Right ventricle myocardium inferior (tissue), 1 donor: ENCODE measurements at regions not wholly inside any gene's neighbourhood (a gene's known extent, or its start where the extent isn't known, plus 50 kb on each side); places are given as distances from the start of the nearest gene placed in this dataset.
"Not testable (repeated sequence)": the region's sequence is repeated elsewhere in the genome, so short reads cannot be mapped to it uniquely, and the experiment has no call there.

ENCODE experiments used
- ATAC-seq: fragments of 200-7000 bp; cut with Tn5 transposase; one replicate; pipeline ENCODE4 v1.9.1; 2020; ENCODE audit warnings: mild to moderate bottlenecking, moderate library complexity
- DNase-seq: peaks from one replicate; pipeline ENCODE4 v3.0.0; 2021; ENCODE audit errors: missing footprints
- intact Hi-C: fragments of 100-400 bp; cut with DNase I; formaldehyde crosslinking; loops from one replicate; pipeline ENCODE4 v1.11.0; 2022
- donor health status: DM: no; HTN: yes; CAD: no; lungs with severe emphysema.

DNA sequence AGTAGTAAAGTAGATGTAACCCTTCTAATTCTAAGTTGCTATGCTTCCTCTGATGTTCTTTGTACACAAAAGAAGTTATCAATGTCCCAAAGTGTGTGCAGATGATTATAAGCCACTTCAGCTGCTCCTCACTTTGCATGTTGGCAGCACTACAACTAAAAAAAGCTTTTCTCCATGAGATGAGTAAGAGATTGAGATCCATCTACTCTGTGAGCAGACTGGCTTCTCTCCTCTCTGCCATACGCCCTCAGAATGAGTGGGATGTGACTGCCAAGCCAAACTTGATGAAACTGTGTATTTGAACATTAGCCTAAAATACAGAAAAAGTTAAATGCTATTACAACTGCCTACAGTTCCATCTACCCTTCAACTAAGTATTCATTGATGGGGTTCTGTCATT, 102.9 kb upstream of the ETV1 start:
- intact Hi-C loops: no loop called here
- ATAC-seq (no peak), DNase-seq (no peak)

DNA sequence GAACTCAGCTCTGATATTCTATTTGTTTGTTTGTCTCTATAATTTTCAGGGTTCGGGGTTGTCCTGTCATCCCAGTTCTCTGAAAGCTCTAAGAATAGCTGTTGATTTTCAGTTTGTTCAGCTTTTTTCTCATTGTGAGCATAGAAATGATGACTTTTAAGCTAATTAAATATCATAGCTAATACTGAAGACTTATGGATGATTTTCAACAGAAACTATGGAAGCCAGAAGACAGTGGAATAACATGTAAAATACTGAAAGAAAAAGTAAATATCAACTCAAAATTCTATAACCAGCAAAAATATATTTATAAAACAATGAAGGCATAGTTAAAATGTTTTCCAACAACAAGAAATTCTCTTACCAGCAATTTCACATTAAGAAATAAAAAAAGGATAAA, 96.4 kb upstream of the ETV1 start:
- DNase-seq (no peak), ATAC-seq (no peak)
- intact Hi-C loops: no loop called here

GRCh38 chr7:14083761-14084160, 94.3 kb upstream of the ETV1 start:
- intact Hi-C loops: no loop called here
- ATAC-seq: no peak
- no peak for DNase-seq

DNA sequence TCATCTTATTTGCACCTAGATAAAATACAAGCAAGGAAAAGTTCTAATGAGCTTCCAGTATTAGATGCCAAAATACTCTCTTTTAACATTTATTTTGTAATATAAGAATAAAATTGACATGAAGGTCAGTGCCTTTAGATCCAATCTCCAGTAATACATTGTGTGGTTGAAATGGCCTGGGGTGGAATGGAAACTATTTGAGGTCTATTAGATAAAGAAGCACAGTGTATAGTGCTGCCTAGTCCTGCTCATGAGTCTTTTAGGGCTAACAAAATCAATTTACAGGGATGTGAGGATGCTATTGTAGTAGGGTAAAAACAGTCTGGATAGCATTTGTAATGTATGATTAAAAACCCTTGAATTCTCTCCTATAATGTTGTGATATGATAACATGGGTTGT, 84.5 kb upstream of the ETV1 start:
- ATAC-seq: no peak
- no peak for DNase-seq
- intact Hi-C loops: loop anchor here (5.0 kb wide), 1 partner anchor 82 kb away; no protein-coding TSS in a partner anchor

DNA sequence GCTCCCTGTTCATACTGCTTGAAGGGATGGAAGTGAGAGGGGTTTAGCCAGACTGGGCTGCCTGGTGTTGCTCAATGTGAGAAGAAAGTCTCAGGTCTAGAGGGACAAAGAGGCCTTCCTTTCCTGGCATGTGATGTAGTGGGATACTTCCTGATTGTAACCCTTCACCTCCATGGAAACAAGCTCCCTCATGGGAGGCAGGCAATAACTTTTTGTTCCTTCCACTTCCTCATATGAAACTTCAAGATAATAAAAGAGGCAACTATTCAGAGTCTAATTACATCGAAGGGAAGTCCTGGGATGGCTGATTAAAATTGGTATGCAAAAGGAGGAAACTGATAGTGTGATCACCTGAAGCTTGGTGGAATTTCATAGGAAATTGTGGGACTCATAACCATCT, 84.1 kb upstream of the ETV1 start:
- ATAC-seq (peak; percentile 75), DNase-seq (no peak)
- intact Hi-C loops: loop anchor here (5.0 kb wide), 1 partner anchor 81 kb away; no protein-coding TSS in a partner anchor

DNA sequence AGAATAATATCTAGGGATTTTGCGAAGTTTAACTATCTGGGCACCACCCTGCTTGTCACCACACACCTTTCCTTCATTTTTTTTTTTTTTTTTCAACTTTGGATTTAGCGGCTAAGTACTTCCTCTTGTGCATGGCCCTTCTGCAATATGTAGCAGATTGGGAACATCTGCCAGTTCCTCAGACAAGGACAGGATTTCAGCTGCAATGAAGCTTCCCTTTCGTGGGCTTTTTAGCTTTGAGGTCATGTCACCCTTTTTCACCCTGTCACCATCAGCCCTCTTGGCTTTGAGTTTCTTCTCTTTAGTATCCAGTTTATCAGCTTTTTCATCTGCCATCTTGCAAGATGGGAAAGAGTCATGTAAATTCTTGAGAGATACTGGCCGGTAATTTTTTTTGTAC, 81.6 kb upstream of the ETV1 start:
- intact Hi-C loops: loop anchor here (5.0 kb wide), 1 partner anchor 79 kb away; no protein-coding TSS in a partner anchor
- DNase-seq: no peak
- no peak for ATAC-seq

DNA sequence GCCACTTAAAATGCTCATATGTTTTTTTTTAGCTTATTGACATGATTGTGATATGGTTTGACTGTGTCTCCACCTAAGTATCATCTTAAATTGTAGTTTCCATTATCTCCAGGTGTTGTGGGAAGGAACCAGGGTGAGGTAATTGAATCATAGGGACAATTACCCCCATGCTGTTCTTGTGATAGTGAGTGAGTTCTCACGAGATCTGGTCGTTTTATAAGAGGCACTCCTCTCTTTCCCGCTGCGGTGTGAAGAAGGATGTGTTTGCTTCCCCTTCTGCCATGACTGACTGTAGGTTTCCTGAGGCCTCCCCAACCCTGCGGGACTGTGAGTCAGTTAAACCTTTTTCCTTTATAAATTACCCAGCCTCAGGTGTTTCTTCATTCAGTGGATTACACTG, 80.5 kb upstream of the ETV1 start:
- ATAC-seq (no peak), DNase-seq (no peak)
- intact Hi-C loops: loop anchor here (5.0 kb wide), 1 partner anchor 78 kb away; no protein-coding TSS in a partner anchor

DNA sequence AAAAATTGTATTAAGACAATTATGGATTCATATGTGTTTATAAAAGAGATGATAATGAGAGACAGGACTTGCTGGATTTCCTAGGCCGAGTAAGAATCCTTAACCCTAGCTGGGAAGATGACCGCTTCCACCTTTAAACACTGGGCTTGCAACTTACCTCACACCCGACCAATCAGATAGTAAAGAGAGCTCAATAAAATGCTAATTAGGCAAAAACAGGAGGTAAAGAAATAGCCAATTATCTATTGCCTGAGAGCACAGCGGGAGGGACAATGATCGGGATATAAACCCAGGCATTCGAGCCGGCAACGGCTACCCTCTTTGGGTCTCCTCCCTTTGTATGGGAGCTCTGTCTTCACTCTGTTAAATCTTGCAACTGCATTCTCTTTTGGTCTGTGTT, 77.3 kb upstream of the ETV1 start:
- DNase-seq, intact Hi-C loops, ATAC-seq: not testable (repeated sequence)

DNA sequence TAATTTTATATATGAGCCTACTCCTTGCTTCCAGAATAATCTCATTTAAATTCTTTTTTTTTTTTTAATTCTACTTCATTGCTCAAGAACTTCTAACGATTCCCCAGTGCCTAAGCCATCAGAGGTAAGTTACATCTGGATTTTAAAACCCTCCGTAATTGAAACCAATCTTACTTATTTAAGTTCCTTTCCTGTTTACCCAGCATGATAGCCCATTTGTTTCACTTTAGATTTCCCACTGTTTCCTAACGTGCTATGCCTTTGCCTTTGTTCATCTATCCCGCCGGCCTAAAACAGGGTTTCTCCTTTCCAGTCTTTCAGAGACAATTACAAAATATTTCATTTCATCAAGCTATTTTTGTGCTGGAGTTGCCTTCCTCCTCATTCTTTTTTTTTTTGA, 75.8 kb upstream of the ETV1 start:
- DNase-seq: no peak
- ATAC-seq: no peak
- intact Hi-C loops: no loop called here

GRCh38 chr7:14055813-14056212, 66.3 kb upstream of the ETV1 start:
- intact Hi-C loops: no loop called here
- ATAC-seq (no peak), DNase-seq (no peak)

- DNase-seq: no peak
- intact Hi-C loops: no loop called here
- ATAC-seq: no peak
Measured at GRCh38 chr7:14054125-14054524, 64.7 kb upstream of the ETV1 start.

DNA sequence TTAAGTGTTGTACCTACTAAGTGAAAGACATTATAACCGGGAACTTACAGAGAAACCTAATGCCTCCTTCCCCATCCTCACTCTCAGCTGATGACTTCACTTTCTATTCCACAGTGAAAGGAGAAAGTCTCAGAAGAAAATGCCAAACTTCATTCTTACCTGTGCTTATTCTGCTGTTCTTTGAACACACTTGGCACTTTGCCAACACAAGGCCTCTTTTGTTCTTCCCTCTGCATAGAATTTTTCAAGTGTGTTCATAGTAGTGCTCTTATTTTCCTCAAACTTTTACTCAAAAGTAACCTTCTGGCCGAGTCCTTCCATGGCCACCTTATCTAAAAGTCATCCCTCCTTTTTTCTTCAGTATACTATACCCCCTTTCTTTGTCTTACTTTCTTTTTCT, 59.4 kb upstream of the ETV1 start:
- DNase-seq: no peak
- no peak for ATAC-seq
- intact Hi-C loops: no loop called here

GRCh38 chr7:14047709-14048399, 58.4 kb upstream of the ETV1 start:
- intact Hi-C loops: no loop called here
- ATAC-seq: no peak
- no peak for DNase-seq

DNA sequence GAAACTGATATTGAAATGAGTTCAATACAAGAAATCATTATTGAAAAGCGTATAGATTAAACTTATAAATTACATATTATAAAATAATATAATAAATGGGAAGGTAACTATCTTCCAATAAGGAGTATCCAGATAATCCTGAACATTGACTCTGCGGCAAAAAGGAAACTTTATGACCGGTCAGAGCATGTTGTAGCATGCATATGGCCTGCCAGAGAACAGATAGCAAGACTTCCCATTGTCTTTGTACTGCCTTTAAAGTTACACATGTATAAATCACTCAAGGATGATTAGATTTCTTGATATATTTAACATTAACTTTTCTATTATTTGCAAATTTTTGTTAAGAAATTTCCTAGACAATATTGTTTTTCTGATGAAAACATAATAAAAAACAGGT, 56.2 kb upstream of the ETV1 start:
- no peak for ATAC-seq
- no peak for DNase-seq
- intact Hi-C loops: no loop called here

DNA sequence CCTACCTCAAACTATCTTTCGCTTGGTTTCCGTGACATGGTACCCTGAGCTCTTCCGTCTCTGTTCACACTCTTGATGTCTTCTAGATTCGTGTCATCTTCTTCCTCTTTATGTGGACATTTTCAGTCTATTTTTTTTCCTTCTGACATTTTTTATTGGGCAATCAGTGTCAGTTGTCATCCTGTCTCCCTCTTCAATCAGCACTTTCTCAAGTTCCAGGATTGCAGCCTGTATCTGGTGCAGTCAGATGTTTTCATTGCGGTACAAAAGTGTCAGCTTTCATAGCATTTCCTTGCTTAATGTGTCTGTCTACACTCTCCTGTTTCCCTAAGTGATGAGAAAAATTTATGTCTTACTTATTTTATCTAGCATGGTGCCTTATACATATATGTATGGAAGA, 51.1 kb upstream of the ETV1 start:
- DNase-seq (no peak), ATAC-seq (no peak)
- intact Hi-C loops: no loop called here
